ENCODE measurements at regions not wholly inside any gene's neighbourhood (a gene's known extent, or its start where the extent isn't known, plus 50 kb on each side); places are given as distances from the start of the nearest gene placed in this dataset.

DNA sequence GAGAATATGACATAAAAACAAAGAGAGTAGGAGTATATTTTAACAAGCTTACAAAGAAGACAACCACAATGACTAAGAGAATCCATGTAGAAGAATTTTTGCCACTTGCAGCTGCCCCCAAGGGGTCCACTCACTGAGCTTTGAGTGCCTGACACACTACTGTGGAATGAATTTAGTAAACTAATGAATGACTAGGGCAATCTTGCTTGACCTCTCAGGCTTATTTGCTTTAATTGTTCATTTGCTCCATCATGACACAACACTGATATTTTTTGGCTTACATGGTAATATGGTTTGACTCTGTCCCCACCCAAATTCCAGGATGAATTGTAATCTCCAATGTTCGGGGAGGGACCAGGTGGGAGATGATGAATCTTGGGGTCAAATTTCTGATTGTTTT, 249.1 kb upstream of the FAR2 start:
- Mint-ChIP-seq H3K27ac (no peak overlapping the region), H3K4me1 (no peaks in the 10 kb centered on the region), H3K36me3 (no peaks in the 10 kb centered on the region), H3K9me3 (peaks cover 2 to 16% (median 7%) of the 10 kb centered on the region in 7 donors), H3K4me3 (no peak overlapping the region), H3K27me3 (peaks cover 7% of the 10 kb centered on the region)
- H3K9me3 ChIP-seq (ENCODE audit: control insufficient read depth in 2 of 2, low read length in 2 of 2), result no peaks in the 10 kb centered on the region
- DNase-seq, result no peak
- H3K27ac ChIP-seq (ENCODE audit: insufficient read depth, low read length, poor library complexity, severe bottlenecking), result no peak overlapping the region
- H3K36me3 ChIP-seq (ENCODE audit: control insufficient read depth, insufficient read depth, low read length), result no peaks in the 10 kb centered on the region
- H3K4me1 ChIP-seq (ENCODE audit: control insufficient read depth, insufficient read depth, low read length, poor library complexity, severe bottlenecking), result no peaks in the 10 kb centered on the region
- no peak overlapping the region for H3K4me3 ChIP-seq (ENCODE audit: low read depth, low read length)
- ATAC-seq (ENCODE audit: low read depth in 2 of 2), result no peak
- H3K27me3 ChIP-seq (ENCODE audit: control insufficient read depth, insufficient read depth, low read length), result peaks cover under 1% of the 10 kb centered on the region

DNA sequence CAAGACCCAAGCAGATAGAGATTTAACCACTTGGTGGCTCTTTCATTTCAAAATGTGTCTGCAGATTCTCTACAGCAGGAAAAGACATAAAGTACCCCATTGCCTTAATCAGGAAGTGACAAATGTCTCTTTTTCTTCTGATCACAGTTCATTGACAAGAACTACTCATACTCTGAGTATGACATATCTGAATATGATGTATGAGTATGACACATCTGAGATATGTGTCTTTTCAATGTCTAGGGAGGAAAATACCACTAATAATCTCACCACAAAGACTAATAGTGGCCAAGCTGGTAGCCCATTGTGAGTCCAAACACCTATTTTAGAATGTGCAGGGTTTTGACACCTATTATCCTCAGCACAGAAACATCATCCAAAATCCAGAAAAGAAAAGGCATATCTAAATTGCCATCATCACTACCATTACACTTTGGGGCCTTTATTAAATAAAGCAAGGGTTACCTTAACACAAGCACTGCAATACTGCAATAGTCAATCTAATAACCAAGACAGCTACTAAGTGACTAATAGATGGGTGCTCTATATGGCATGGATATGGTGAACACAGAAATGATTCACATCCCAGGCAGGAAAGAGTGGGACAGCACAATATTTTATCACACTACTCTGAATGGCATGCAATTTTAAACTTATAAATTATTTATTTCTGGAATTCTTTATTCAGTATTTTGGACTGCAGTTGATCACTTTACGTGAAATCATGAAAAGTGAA, 243.7 kb upstream of the FAR2 start:
- no peak overlapping the region for H3K27ac Mint-ChIP-seq
- ATAC-seq (ENCODE audit: low read depth in 2 of 2), result no peak
- Histone ChIP-seq H3K4me3 (ENCODE audit: low read depth, low read length) (no peak overlapping the region), H3K27me3 (ENCODE audit: control insufficient read depth, insufficient read depth, low read length) (peaks cover 2% of the 10 kb centered on the region), H3K4me1 (ENCODE audit: control insufficient read depth, insufficient read depth, low read length, poor library complexity, severe bottlenecking) (no peaks in the 10 kb centered on the region), H3K36me3 (ENCODE audit: control insufficient read depth, insufficient read depth, low read length) (no peaks in the 10 kb centered on the region), H3K27ac (ENCODE audit: insufficient read depth, low read length, poor library complexity, severe bottlenecking) (no peak overlapping the region), H3K9me3 (ENCODE audit: control insufficient read depth in 2 of 2, low read length in 2 of 2) (no peaks in the 10 kb centered on the region)
- H3K4me3 Mint-ChIP-seq, result no peak overlapping the region
- peaks cover 4% of the 10 kb centered on the region for H3K27me3 Mint-ChIP-seq
- H3K36me3 Mint-ChIP-seq, result no peaks in the 10 kb centered on the region
- H3K4me1 Mint-ChIP-seq, result no peaks in the 10 kb centered on the region
- no peak for DNase-seq
- H3K9me3 Mint-ChIP-seq, result peaks cover 0 to 37% (median 7%) of the 10 kb centered on the region in 7 donors

DNA sequence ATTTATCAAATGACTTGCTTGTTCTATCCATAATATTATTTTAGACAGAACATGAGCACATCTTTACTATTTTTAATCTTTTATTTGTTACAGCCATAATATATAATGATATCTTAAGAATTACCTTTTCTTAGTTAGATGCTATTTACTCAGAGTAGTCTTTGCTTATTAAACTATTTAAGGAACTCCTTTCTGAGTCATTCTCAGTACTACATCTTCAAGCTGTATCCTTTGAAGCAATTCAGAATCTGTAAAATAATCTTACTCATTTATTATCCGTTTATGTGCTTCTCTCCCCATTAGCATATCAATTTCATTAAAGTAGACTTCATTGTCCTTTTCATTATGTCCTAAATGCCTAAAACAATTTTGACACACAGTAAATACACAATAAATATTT, 240.4 kb upstream of the FAR2 start:
- no peaks in the 10 kb centered on the region for H3K4me1 Mint-ChIP-seq
- Histone ChIP-seq H3K9me3 (ENCODE audit: control insufficient read depth in 2 of 2, low read length in 2 of 2) (peaks cover 6 to 10% of the 10 kb centered on the region in 2 experiments), H3K27ac (ENCODE audit: insufficient read depth, low read length, poor library complexity, severe bottlenecking) (no peak overlapping the region), H3K4me1 (ENCODE audit: control insufficient read depth, insufficient read depth, low read length, poor library complexity, severe bottlenecking) (no peaks in the 10 kb centered on the region), H3K27me3 (ENCODE audit: control insufficient read depth, insufficient read depth, low read length) (peaks cover 2% of the 10 kb centered on the region), H3K4me3 (ENCODE audit: low read depth, low read length) (no peak overlapping the region), H3K36me3 (ENCODE audit: control insufficient read depth, insufficient read depth, low read length) (no peaks in the 10 kb centered on the region)
- H3K4me3 Mint-ChIP-seq, result no peak overlapping the region
- H3K9me3 Mint-ChIP-seq, result peaks cover 0 to 38% (median 6%) of the 10 kb centered on the region in 7 donors
- DNase-seq, result no peak
- H3K36me3 Mint-ChIP-seq, result no peaks in the 10 kb centered on the region
- no peak overlapping the region for H3K27ac Mint-ChIP-seq
- peaks cover 3% of the 10 kb centered on the region for H3K27me3 Mint-ChIP-seq
- ATAC-seq (ENCODE audit: low read depth in 2 of 2), result no peak

DNA sequence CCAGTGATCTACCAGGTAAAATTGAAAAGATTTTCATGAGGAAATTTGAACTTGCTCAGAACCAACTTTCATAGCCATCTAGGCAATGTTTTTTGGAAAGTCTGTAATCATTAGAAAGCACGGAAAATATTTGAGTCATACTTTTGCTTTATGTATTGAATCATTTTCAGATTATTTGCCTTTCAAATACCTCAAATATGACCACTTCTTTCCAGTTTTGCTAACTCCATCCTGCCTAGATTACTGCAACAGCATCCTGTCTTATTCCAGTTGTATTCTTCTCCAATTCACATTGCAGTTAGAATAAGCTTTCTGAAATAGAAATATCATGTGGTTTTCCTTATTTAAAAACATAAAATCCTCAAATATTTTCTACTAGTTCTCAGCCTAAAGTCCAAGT, 239.8 kb upstream of the FAR2 start:
- ATAC-seq (ENCODE audit: low read depth in 2 of 2) (no peak), DNase-seq (no peak)
- Mint-ChIP-seq H3K9me3 (peaks cover 1 to 44% (median 6%) of the 10 kb centered on the region in 7 donors), H3K4me1 (no peaks in the 10 kb centered on the region), H3K27ac (no peak overlapping the region), H3K4me3 (no peak overlapping the region), H3K27me3 (no peaks in the 10 kb centered on the region), H3K36me3 (no peaks in the 10 kb centered on the region)
- peaks cover 13 to 16% of the 10 kb centered on the region in 2 experiments for H3K9me3 ChIP-seq (ENCODE audit: control insufficient read depth in 2 of 2, low read length in 2 of 2)
- H3K36me3 ChIP-seq (ENCODE audit: control insufficient read depth, insufficient read depth, low read length), result no peaks in the 10 kb centered on the region
- H3K27ac ChIP-seq (ENCODE audit: insufficient read depth, low read length, poor library complexity, severe bottlenecking), result no peak overlapping the region
- no peak overlapping the region for H3K4me3 ChIP-seq (ENCODE audit: low read depth, low read length)
- H3K27me3 ChIP-seq (ENCODE audit: control insufficient read depth, insufficient read depth, low read length), result peaks cover 2% of the 10 kb centered on the region
- H3K4me1 ChIP-seq (ENCODE audit: control insufficient read depth, insufficient read depth, low read length, poor library complexity, severe bottlenecking), result no peaks in the 10 kb centered on the region

DNA sequence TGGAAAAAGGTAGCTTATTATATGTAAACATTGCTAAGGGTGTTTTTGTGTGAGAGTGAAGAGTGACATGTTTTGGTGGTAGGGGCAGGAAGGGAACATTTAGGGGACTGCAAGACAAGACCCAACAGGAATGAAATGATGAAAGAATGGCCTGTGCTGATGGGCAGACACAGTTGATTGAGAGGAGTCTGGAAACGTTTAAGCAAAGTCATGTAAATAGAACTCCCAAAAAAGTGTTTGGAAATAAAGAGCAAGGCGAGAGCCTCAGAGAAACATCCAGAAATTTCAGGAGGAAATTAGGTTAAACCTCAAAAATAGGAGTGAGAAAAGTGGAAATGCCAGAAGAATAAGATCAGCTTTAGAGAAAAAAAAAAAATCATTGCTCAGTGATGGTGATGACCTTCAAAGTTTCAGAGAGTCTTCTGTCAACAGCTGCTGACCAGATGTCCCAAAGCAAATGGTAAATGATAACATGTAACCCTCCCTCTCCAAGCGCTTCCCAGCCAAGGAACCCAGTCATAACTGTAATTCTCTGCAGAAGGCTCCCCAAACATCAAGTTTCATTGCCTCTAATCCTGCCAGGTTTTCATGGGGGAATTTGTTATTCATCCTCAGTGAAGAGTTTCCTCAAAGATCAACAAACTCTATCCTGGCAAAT, 223.2 kb upstream of the FAR2 start:
- Mint-ChIP-seq H3K36me3 (no peaks in the 10 kb centered on the region), H3K27ac (no peak overlapping the region), H3K4me3 (no peak overlapping the region), H3K9me3 (peaks cover 0 to 13% (median 12%) of the 10 kb centered on the region in 7 donors), H3K4me1 (no peaks in the 10 kb centered on the region), H3K27me3 (peaks cover 2% of the 10 kb centered on the region)
- Histone ChIP-seq H3K27ac (ENCODE audit: insufficient read depth, low read length, poor library complexity, severe bottlenecking) (no peak overlapping the region), H3K27me3 (ENCODE audit: control insufficient read depth, insufficient read depth, low read length) (no peaks in the 10 kb centered on the region), H3K36me3 (ENCODE audit: control insufficient read depth, insufficient read depth, low read length) (no peaks in the 10 kb centered on the region), H3K4me1 (ENCODE audit: control insufficient read depth, insufficient read depth, low read length, poor library complexity, severe bottlenecking) (no peaks in the 10 kb centered on the region), H3K4me3 (ENCODE audit: low read depth, low read length) (no peak overlapping the region), H3K9me3 (ENCODE audit: control insufficient read depth in 2 of 2, low read length in 2 of 2) (peaks cover 0 to 5% of the 10 kb centered on the region in 2 experiments)
- no peak for DNase-seq
- ATAC-seq (ENCODE audit: low read depth in 2 of 2), result no peak

DNA sequence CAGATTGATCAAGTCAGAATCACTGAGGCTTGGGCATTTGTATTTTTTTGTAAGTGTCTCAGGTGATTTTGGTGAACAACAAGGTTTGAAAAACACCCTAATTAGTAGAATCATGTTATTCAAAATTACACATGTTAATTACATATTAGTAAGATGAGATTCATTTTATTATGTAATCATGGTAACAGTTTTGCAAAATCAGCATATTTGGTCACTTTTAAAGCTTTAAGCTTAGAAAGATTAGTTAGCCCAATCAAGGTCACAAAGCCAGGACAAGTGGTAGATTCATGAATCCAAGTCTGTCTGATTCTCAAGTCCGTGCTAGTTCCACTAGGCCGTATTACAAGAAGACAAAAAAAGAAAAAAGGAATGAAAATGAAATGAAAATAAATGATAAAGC, 218.4 kb upstream of the FAR2 start:
- Mint-ChIP-seq H3K27ac (no peak overlapping the region), H3K4me3 (no peak overlapping the region), H3K9me3 (peaks cover 0 to 4% (median 2%) of the 10 kb centered on the region in 7 donors), H3K36me3 (no peaks in the 10 kb centered on the region), H3K27me3 (peaks cover 9% of the 10 kb centered on the region), H3K4me1 (no peaks in the 10 kb centered on the region)
- Histone ChIP-seq H3K36me3 (ENCODE audit: control insufficient read depth, insufficient read depth, low read length) (no peaks in the 10 kb centered on the region), H3K4me1 (ENCODE audit: control insufficient read depth, insufficient read depth, low read length, poor library complexity, severe bottlenecking) (no peaks in the 10 kb centered on the region), H3K4me3 (ENCODE audit: low read depth, low read length) (no peak overlapping the region), H3K27me3 (ENCODE audit: control insufficient read depth, insufficient read depth, low read length) (no peaks in the 10 kb centered on the region), H3K9me3 (ENCODE audit: control insufficient read depth in 2 of 2, low read length in 2 of 2) (no peaks in the 10 kb centered on the region), H3K27ac (ENCODE audit: insufficient read depth, low read length, poor library complexity, severe bottlenecking) (no peak overlapping the region)
- ATAC-seq (ENCODE audit: low read depth in 2 of 2), result no peak
- DNase-seq, result no peak

DNA sequence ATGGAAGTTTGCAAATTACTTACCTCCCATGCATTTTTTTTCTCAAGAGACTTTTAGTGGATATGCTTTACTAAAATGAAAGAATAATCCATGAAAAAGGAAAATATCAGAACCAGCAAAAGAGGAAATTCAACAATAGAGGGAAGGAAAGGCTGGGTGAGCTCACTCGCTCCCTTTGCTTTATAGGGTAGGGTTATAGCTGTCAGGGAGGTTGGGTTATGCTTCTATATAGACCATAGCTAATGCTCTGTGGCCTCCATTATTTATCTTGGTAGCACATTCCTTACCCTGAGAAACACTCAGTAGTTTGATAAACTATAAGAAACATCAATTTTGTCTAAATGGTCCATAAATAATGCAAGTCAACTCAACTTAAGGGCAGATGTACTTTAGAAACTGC, 215.9 kb upstream of the FAR2 start:
- Mint-ChIP-seq H3K27me3 (peaks cover 9% of the 10 kb centered on the region), H3K9me3 (peaks cover 0 to 3% (median 0%) of the 10 kb centered on the region in 7 donors), H3K4me1 (peaks cover 0 to 5% (median 0%) of the 10 kb centered on the region in 4 donors), H3K27ac (no peak overlapping the region), H3K36me3 (no peaks in the 10 kb centered on the region), H3K4me3 (no peak overlapping the region)
- Histone ChIP-seq H3K9me3 (ENCODE audit: control insufficient read depth in 2 of 2, low read length in 2 of 2) (no peaks in the 10 kb centered on the region), H3K4me3 (ENCODE audit: low read depth, low read length) (no peak overlapping the region), H3K36me3 (ENCODE audit: control insufficient read depth, insufficient read depth, low read length) (no peaks in the 10 kb centered on the region), H3K4me1 (ENCODE audit: control insufficient read depth, insufficient read depth, low read length, poor library complexity, severe bottlenecking) (no peaks in the 10 kb centered on the region), H3K27me3 (ENCODE audit: control insufficient read depth, insufficient read depth, low read length) (no peaks in the 10 kb centered on the region), H3K27ac (ENCODE audit: insufficient read depth, low read length, poor library complexity, severe bottlenecking) (no peak overlapping the region)
- DNase-seq (no peak), ATAC-seq (ENCODE audit: low read depth in 2 of 2) (no peak)

All from CD4-positive, CD25-positive, alpha-beta regulatory T cell (primary cell).